H1 (cell line): ENCODE measurements at regions not wholly inside any gene's neighbourhood (a gene's known extent, or its start where the extent isn't known, plus 50 kb on each side); places are given as distances from the start of the nearest gene placed in this dataset.

Source experiments
- BRCA1 ChIP-seq: IDR thresholded peaks from 2 replicates; pipeline ENCODE4 v1.6.1; 2012; ENCODE audit warnings: low read depth, low read length, improper control_type of control experiment
- EZH2 ChIP-seq: fragments of 200-600 bp; sonication (generic); IDR thresholded peaks from 2 replicates; pipeline ENCODE4 v1.7.1; 2012; ENCODE audit warnings: low read depth, mild to moderate bottlenecking, moderate library complexity, low read length, inconsistent platforms; ENCODE audit not compliant: severe bottlenecking
- GABPA ChIP-seq: IDR thresholded peaks from 2 replicates; pipeline ENCODE4 v1.6.1; 2011; ENCODE audit warnings: mild to moderate bottlenecking, low read length, moderate library complexity, borderline replicate concordance; ENCODE audit not compliant: insufficient read depth
- GTF2F1 ChIP-seq: IDR thresholded peaks from 2 replicates; pipeline ENCODE4 v1.6.1; 2012; ENCODE audit warnings: low read depth, low read length, improper control_type of control experiment, borderline replicate concordance
- JUND ChIP-seq: IDR thresholded peaks from 2 replicates; pipeline ENCODE4 v1.6.1; 2011; ENCODE audit warnings: mild to moderate bottlenecking, improper control_type of control experiment, low read length
- KDM1A ChIP-seq: fragments of 200-600, 300-600 bp; sonication (generic); IDR thresholded peaks from 2 replicates; pipeline ENCODE4 v1.7.1; 2016; ENCODE audit warnings: mild to moderate bottlenecking, low read length, borderline replicate concordance
- POLR2AphosphoS5 ChIP-seq: IDR thresholded peaks from 2 replicates; pipeline ENCODE4 v1.6.1; 2011; ENCODE audit warnings: low read depth, low read length
- TAF1 ChIP-seq: IDR thresholded peaks from 2 replicates; pipeline ENCODE4 v1.6.1; 2011; ENCODE audit warnings: mild to moderate bottlenecking, low read depth, low read length
- TF ChIP-seq, protein P1 (sequence below): IDR thresholded peaks from 2 replicates; pipeline ENCODE4 v1.6.1; 2011; ENCODE audit warnings: low read length, improper control_type of control experiment
- TF ChIP-seq, protein P2 (sequence below), 3 experiments: IDR thresholded peaks; 1 replicate in 2 of 3; 2 replicates in 1 of 3; pipeline versions ENCODE4 v1.5.1 to v1.6.1; 2011; ENCODE audit warnings: low read length in 3 of 3, mild to moderate bottlenecking in 3 of 3, inconsistent platforms in 2 of 3, low read depth in 1 of 3, moderate library complexity in 1 of 3; ENCODE audit not compliant: insufficient read depth in 1 of 3; ENCODE audit errors: control extremely low read depth in 1 of 3

- TF ChIP-seq KDM1A (no peak), TAF1 (no peak), JUND (no peak), GTF2F1 (no peak), GABPA (no peak), POLR2AphosphoS5 (no peak), BRCA1 (no peak), EZH2 (no peak)
- TF ChIP-seq, protein P1, sequence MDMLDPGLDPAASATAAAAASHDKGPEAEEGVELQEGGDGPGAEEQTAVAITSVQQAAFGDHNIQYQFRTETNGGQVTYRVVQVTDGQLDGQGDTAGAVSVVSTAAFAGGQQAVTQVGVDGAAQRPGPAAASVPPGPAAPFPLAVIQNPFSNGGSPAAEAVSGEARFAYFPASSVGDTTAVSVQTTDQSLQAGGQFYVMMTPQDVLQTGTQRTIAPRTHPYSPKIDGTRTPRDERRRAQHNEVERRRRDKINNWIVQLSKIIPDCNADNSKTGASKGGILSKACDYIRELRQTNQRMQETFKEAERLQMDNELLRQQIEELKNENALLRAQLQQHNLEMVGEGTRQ: no peak
- TF ChIP-seq, protein P2, sequence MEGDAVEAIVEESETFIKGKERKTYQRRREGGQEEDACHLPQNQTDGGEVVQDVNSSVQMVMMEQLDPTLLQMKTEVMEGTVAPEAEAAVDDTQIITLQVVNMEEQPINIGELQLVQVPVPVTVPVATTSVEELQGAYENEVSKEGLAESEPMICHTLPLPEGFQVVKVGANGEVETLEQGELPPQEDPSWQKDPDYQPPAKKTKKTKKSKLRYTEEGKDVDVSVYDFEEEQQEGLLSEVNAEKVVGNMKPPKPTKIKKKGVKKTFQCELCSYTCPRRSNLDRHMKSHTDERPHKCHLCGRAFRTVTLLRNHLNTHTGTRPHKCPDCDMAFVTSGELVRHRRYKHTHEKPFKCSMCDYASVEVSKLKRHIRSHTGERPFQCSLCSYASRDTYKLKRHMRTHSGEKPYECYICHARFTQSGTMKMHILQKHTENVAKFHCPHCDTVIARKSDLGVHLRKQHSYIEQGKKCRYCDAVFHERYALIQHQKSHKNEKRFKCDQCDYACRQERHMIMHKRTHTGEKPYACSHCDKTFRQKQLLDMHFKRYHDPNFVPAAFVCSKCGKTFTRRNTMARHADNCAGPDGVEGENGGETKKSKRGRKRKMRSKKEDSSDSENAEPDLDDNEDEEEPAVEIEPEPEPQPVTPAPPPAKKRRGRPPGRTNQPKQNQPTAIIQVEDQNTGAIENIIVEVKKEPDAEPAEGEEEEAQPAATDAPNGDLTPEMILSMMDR (IDR thresholded peaks at IDR 0.05; ENCODE audit: control extremely low read depth in 1 of 3, insufficient read depth in 1 of 3, low read depth in 1 of 3, low read length in 3 of 3): no peak
Measured at GRCh38 chr5:111829701-111830100, 72.7 kb upstream of the NREP start.
